HEK293 (cell line): ENCODE measurements at regions not wholly inside any gene's neighbourhood (a gene's known extent, or its start where the extent isn't known, plus 50 kb on each side); places are given as distances from the start of the nearest gene placed in this dataset.

Source experiments
- ZNF600 ChIP-seq: fragments of 450-650 bp; formaldehyde crosslinking; IDR thresholded peaks from 2 replicates; pipeline ENCODE4 v1.5.1; 2016; ENCODE audit warnings: missing biosample characterization, missing genetic modification characterization
- TF ChIP-seq, protein P1 (sequence below): fragments of 450-650 bp; formaldehyde crosslinking; IDR thresholded peaks from 2 replicates; pipeline ENCODE4 v1.5.1; 2016; ENCODE audit warnings: missing biosample characterization, missing genetic modification characterization

- TF ChIP-seq ZNF600, result no peak
- TF ChIP-seq, protein P1, sequence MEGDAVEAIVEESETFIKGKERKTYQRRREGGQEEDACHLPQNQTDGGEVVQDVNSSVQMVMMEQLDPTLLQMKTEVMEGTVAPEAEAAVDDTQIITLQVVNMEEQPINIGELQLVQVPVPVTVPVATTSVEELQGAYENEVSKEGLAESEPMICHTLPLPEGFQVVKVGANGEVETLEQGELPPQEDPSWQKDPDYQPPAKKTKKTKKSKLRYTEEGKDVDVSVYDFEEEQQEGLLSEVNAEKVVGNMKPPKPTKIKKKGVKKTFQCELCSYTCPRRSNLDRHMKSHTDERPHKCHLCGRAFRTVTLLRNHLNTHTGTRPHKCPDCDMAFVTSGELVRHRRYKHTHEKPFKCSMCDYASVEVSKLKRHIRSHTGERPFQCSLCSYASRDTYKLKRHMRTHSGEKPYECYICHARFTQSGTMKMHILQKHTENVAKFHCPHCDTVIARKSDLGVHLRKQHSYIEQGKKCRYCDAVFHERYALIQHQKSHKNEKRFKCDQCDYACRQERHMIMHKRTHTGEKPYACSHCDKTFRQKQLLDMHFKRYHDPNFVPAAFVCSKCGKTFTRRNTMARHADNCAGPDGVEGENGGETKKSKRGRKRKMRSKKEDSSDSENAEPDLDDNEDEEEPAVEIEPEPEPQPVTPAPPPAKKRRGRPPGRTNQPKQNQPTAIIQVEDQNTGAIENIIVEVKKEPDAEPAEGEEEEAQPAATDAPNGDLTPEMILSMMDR, result no peak
Measured at GRCh38 chr6:149216459-149216858, 101.1 kb upstream of the TAB2 start.
